Inflammatory macrophage treated with lipopolysaccharide for 1 hour (primary cell): ENCODE measurements at regions not wholly inside any gene's neighbourhood (a gene's known extent, or its start where the extent isn't known, plus 50 kb on each side); places are given as distances from the start of the nearest gene placed in this dataset.

Experiments used
- DNase-seq, 2 donors: peaks; one replicate each; pipeline ENCODE4 v3.0.0-alpha.2; 2020 to 2022

- DNase-seq = no peak
These were observed 907.6 kb downstream of the TFAP2A start for GRCh38 chr6:9507136-9507895.

GRCh38 chr6:9504191-9504590 lies 910.7 kb downstream of the TFAP2A start:
- DNase-seq = no peak

GRCh38 chr6:9503111-9503761 lies 911.6 kb downstream of the TFAP2A start:
- DNase-seq = no peak

- DNase-seq = no peak
These were observed 915.2 kb downstream of the TFAP2A start for GRCh38 chr6:9499709-9500108.

- no peak for DNase-seq
These were observed 918.0 kb downstream of the TFAP2A start for GRCh38 chr6:9496837-9497236.

- no peak for DNase-seq
These were observed 920.0 kb downstream of the TFAP2A start for GRCh38 chr6:9494864-9495263.

- no peak for DNase-seq
These were observed 922.1 kb downstream of the TFAP2A start for GRCh38 chr6:9492790-9493189.

- no peak for DNase-seq
These were observed 927.7 kb downstream of the TFAP2A start for GRCh38 chr6:9487128-9487527.

GRCh38 chr6:9485992-9486391 lies 928.9 kb downstream of the TFAP2A start:
- DNase-seq = no peak

GRCh38 chr6:9484686-9485085 lies 930.2 kb downstream of the TFAP2A start:
- DNase-seq = no peak

GRCh38 chr6:9484091-9484490 lies 930.8 kb downstream of the TFAP2A start:
- no peak for DNase-seq

GRCh38 chr6:9482030-9482738 lies 932.7 kb downstream of the TFAP2A start:
- no peak for DNase-seq

- DNase-seq = no peak
These were observed 933.4 kb downstream of the TFAP2A start for GRCh38 chr6:9481292-9482029.

GRCh38 chr6:9468277-9468676 lies 946.6 kb downstream of the TFAP2A start:
- DNase-seq = no peak

GRCh38 chr6:9467741-9468140 lies 947.1 kb downstream of the TFAP2A start:
- DNase-seq = no peak

- DNase-seq = no peak
These were observed 950.3 kb downstream of the TFAP2A start for GRCh38 chr6:9464583-9464982.

- DNase-seq = no peak
These were observed 951.6 kb downstream of the TFAP2A start for GRCh38 chr6:9463311-9463710.

- DNase-seq = no peak
These were observed 953.7 kb downstream of the TFAP2A start for GRCh38 chr6:9461188-9461587.

- DNase-seq = no peak
These were observed 956.5 kb downstream of the TFAP2A start for GRCh38 chr6:9458424-9458823.

GRCh38 chr6:9455864-9456658 lies 958.8 kb downstream of the TFAP2A start:
- DNase-seq = no peak

- no peak for DNase-seq
These were observed 975.1 kb downstream of the TFAP2A start for GRCh38 chr6:9439621-9440330.

- DNase-seq = no peak
These were observed 977.0 kb downstream of the TFAP2A start for GRCh38 chr6:9437836-9438235.
